D341Med (cell line): ENCODE measurements at regions not wholly inside any gene's neighbourhood (a gene's known extent, or its start where the extent isn't known, plus 50 kb on each side); places are given as distances from the start of the nearest gene placed in this dataset.

Experiments used
- DNase-seq: peaks from one replicate; pipeline ENCODE4 v3.0.0; 2012; ENCODE audit warnings: low spot score

DNA sequence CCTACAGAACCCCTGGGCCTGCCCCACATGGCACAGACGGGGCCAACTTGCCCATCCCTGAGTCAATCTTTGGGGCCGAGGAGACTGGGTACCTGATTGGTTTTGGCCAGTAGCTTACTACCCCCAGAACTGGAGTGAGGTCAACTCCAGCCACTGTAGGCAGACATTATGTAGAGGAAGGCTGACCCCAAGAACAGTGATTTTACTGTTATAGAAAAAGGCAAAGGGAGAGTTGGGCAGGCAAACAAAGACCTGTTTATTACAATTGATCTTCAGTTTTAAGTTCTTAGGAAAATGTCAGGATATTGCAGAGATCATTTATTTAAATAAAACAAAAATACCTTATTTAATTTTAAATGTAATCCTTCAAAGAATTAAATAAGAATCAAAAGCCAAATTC lies 653.8 kb downstream of the NPHP4 start:
- no peak for DNase-seq

DNA sequence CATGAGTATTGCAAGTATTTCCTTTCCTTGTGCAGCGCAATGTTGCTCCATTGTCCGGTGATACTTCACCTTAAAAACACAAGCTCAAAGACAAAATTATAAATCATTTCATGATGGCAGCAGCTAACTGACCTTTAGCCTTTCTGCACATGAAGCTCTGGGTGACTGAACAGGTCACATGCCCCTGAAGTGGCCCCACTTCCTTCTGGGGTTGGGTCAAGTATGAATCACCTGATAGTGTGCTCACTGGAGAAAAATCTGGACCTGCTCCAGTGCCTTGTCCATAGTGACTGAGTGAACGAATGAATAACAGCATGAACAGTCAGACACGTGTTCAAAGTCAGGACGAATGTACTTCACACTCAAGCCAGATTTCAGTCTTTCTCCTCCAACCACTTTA lies 658.9 kb downstream of the NPHP4 start:
- DNase-seq = no peak

DNA sequence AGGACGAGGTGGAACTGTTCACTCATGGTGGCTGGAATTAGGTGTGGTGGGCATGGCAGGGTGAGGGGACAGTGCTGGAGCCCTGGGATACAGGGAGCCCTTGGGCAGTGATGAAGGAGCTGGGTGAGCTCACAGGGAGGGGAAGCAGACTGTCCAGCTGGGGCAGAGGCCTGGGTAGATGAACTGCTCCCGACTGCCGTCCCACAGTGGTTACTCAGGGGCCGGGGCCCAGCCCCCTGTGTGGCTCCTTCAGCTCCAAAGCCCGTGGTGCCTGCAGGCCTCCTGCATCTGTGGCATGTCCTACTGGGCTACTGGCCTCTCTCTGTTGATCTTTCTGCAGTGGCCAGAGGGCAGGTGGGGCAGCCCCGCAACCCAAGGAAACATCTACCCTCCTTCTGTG lies 661.1 kb downstream of the NPHP4 start:
- DNase-seq = no peak

DNA sequence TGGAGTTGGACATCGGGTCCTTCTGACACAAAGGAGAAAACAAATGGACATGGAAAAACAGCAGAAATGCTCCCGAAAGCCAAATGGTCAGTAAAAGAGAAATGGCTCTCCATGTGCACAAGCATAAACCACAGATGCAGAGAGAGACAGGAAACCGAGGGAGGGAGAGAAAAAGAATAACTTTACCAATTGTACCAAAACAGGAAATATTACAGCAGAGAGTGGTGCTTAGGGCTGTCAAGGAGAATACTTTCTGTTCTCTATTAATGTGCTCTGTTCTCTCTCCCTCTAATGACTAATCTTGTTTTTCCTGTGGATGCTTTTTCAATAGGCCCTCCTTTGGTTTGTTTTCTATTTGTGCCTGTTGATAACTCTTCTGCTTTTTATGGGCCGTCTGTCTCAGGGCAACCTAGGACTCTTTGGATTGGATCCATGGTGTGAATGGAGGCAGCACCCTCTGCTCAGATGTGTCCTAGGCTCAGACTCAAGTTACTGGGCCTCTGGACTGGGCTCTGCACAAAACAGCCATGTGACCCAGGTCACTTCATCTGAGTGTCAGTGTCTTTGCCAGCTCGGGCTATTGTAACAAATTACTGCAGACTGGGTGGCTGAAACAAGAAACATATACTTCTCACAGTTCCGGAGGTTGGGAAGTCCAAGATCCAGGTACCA lies 663.0 kb downstream of the NPHP4 start:
- no peak for DNase-seq

DNA sequence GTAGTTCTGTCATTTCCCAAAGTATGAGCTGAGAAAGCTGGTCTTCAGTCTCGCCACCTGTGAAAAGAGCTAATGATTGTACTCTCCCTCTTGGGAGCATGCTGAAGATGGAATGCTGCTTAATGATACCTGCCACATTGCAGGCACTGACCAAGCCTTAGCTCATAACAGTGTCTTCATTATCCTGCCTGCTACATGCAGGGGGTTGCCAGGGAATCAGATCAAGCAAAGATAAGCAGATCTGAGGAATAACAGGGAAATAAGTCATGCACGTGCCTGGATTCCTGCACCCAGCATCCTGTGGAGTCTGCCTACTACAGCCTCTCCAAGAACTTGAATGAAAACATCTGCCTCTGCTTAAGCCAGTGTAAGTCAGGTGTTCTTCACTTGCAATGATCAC lies 667.3 kb downstream of the NPHP4 start:
- DNase-seq = no peak

DNA sequence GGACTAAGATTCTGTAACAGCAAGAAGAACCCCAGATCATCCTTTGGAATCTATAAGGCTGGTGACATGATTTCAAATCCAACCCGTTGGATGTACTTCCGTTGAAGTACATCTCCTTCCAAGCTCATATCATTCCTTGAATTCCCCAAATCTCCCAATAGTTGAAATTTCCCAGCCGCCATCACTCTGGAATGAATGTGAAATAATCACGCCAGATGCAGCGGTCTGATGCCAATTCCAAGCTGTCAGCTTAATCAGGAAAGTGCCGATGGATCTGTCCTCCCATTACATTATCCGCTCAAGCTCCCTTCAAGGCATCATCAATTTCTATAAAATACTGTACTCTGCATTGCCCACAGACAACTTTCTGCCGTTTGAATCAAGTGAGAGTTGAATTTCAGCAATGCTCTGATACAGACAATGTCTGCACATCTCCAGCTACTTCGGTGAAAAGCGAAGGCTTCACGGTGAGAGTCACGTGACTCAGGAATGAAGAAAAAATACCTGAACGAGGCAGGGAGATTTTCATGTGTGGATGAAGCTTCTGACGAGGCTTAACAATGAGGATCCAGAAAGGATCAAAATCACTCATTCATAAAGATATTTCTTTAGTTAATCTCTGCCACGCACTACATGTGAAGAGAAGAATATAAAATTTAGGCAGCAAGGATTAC lies 663.9 kb downstream of the AJAP1 start:
- DNase-seq = no peak

DNA sequence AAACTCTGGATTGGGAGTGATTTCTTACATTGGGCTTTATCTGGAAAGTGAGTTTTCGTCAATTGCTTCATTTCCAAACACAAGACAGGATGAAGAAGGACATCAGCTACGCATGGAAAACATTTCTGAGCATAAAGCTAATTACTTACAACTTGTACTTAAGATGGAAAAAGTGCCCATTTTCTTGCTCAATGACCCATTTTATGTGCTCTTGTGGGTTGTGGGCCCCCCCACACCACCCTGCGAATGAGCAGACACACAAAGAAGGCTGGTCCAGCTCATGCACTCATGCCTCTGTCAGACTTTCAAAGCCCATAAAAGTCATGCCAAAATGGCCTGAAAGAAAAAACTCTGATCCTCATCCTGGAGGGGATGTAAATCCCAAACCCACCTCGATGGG lies 663.0 kb downstream of the AJAP1 start:
- DNase-seq = no peak

DNA sequence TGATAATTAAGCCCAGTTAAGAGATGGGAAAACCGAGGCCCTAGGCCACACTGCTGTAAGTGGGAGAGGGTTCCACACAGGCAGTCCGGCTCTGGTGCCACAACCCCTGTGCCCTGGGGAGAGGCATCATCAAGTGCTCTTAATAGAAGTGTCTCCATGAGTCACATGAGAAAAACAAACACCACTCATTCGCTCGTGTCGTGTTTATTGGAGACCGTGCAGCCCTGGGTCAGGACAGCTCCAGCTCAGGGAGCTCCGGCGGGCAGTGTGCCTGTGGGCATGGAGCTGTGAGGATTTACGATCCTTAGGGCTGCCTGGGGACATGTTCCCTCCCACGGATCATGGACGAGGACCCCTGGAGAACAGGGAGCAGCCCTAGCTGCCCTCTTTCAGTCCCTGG lies 658.5 kb downstream of the AJAP1 start:
- DNase-seq = no peak

DNA sequence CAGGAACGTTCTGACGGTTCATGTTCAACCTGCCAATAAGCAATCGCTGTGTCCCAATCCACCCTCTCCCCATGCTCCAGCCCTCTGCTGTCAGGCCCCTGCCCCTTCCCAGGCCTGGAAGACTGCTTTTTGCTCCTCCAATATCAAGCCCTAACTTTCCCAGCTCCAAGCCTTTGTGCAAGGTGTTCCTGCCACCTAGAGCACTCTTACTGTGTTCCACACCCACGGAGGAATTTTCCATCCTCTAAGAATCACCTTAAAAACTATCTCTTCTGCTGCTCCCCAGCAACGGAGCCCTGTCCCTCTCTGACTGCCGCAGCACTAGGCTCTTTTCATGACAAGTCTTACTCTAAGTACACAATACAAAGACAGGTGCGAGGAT lies 657.9 kb downstream of the AJAP1 start:
- DNase-seq = no peak

DNA sequence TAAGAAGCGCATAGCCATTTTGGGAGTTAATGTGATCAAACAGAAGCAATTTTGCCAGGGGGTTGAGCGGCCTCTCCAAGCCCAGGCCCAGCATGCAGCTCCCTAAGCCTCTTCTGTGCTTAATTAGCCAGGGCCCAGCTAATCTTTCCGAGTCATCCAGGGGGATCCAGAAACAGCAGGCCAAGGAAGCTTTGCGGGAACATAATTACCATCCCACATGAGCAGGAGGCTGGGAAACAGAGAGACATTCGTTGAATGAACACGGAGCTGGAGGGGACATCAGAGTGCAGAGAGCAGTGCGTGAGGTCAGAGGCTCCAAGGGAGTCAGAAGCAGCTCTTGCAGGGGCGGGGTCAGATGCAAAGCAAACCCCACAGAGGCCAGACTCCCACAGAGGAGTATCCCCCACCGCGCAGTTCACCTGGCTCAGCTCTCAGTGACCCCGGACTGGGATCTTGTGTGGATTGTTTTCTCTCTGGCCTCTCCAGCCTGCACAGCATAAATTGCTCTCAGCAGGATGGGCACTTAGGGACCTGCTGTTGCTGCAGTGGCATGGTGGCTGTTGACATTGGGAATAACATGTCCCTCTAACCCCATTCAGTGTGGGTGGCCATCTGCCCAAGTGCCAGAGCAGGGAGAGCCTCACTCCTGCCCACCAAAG lies 657.4 kb downstream of the AJAP1 start:
- peak; percentile 83 for DNase-seq

DNA sequence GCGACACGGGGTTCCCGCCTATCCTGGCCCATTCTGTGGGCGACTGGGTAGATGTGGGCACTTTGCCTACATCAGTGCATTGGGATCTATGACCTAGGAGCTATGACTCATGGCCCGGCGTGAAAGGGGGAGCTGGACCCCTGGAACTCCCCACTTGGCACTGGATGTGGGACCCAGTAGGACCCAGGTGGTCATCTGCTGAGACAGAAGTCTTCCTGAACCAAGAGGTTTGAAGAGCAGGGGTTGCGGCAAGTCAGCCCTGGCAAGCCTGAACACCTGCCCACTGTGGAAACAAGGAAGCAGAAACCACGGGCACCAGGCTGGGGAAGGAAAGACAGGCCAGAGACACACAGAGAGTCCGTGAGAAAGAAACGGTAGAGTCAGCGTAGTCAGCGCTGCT lies 656.7 kb downstream of the AJAP1 start:
- DNase-seq = no peak

DNA sequence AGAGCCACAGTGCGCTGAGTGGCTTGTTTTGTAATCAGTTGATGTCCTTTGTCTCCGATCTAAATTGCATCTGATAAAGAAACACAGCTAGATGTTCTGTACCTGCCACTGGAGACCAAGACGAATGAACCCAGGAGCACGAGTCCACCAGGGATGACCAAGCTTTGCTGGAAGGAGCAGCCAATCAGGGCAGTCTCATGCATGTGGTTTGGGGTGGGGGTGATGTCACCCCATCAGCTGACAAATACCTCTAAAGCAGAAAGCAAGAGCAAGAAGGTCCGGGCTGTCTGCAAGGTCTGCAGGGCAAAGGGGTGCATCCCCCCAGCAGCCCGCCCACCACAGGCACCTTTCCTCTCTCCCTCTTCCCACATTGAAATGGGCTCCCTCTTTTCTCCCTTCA lies 653.8 kb downstream of the AJAP1 start:
- DNase-seq = no peak

DNA sequence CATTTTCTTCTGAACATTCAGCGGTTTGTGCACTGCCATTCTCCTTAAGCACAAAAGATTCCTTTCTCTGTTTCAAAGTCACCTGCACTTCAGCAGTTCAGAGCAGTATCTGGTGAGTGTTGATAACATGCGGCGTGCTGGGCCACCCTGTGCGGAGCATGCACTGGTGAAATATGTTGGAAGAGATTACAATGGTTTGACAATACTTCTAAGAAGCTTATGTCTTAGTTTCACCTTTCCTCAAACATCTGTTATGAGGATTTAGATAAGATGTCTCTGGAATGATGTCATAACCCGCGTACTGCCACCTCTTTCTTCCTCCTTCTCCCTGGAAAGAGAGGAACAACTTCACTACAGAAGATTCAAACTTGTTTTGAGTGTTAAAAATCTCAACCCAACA lies 650.3 kb downstream of the AJAP1 start:
- peak; percentile 58 for DNase-seq

DNA sequence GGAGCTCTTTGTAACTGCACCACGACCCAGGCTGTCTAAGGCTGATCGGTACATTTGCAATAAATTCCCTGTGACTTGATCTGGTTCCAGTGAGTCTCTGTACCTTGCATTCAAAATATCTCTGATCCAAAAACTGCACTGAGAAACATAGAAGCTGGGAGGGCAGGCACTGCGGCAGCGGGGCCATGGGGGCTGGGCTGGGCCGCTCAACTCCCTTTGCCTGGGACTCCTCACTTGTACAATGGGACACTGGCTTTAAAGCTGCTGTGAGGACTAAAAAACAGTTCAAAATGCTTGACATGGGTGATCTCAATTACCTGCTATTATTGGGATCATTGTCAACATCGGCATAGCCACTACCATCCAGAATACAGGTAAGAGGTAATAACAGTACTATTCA lies 644.0 kb downstream of the AJAP1 start:
- DNase-seq = no peak

DNA sequence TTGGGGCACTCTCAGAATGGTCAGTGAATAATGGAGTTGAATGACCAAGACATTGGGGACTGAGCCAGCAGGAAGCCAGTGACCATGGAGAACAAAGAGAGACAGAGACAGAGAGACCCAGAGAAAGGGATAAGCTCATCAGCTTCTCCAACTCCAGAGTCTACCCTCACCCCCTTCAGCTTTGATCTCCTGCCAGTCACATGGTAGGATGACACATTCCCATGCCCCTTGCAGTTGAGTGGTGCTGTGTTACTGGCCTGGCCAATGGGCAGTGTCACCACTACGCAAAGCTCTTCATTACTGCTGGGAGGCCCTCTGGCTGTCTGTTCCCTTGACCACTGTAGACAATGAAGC lies 643.5 kb downstream of the AJAP1 start:
- DNase-seq = no peak

DNA sequence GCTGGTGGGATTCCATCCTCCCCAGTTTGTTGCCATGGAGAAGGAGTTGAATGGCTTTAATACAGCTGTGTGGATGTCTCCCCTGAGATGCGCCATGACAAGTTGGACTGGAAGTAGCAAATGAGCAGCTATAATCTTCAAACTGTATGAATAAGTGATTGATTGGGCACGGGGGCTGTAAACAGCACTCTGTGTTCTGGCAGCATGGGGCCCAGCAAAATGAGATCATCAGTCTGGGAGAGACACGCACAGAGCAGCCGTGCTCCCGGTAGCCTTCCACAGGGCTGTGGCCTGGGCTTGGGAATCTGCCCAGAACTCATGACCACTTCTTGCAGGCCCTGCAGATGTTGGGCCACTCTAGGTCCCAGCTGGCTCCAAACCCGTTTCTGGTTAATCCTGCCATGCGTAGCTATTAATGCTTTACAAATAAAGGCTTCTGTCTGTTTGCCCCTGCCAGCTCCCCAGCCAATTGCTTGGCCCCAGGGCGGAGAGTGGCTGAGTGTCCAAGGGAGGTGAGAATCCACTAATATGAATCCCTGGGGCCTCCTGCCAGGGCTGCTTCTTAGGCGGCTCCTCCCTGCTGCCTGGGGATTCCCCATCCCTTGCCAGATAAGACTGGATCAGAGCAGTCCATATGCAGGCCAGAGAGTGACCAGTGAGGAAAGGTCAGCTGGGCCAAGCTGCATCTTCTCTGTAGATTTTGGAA lies 642.9 kb downstream of the AJAP1 start:
- peak; percentile 36 for DNase-seq

DNA sequence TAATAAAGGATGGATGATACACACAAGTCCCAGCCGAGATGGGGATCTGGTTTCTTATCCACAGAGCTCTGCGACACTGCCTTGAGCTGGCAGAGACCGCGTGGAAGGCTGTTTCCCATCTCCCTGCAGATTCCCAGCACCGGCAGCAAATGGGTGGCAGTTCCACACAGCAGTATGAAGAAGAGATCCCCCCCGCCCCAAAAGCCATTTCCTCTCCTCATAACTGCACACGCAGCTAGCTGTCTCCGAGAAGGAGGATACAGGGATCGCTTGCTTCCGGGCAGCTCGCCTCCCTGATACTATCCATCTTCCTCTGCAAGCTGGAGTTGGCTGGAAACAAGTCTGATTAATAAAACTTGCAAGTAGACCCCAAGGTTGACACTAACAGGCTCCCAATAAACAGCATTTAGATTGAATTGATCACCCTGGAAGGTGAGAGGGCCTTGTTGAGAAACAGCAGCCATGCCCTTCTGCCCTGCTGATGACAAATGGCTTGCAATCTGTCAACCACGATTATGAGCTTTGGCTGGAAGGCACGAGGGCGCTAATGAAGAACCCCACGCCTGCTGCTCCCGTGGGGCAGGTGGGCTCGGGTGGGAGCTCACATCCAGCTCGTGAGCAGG lies 642.3 kb downstream of the AJAP1 start:
- DNase-seq = peak; percentile 44

DNA sequence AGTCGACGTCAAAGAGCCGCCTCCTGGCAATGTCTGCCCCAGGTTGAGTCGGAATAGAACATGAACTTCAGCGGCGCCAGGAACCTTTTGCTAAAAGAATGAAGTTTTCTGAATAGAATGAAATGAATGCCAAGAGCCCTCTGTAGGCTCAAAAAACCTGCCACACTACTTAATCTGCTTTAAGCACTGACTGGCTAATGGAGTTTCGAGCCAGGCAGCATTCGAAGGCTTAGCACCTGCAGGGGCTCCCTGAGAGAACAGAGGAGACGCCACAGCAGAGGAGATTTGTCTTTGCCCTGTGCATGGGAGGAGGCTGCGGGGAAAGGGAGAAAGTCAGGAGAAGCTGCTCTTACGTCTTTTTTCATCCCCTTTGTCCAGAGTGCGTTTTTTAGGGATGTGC lies 641.7 kb downstream of the AJAP1 start:
- peak; percentile 77 for DNase-seq

DNA sequence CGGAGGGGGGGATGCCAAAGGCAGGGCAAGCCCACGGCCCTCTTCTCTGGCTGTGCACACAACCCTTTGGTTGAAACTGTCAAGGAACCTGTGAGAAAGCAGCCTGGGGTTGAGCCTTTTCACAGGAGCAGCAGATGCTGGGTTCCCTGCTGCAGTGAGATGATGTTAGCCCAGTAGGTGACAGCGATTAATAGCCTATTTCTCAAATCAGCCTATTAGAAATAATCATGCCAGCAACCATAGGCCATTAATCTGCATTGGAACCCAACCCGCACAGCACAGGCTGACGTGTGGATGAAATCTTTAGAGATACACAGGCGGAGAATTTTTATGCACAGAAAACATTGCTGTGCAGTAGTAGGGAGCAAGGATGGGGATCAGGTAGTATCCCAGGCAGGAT lies 637.5 kb downstream of the AJAP1 start:
- DNase-seq = no peak

DNA sequence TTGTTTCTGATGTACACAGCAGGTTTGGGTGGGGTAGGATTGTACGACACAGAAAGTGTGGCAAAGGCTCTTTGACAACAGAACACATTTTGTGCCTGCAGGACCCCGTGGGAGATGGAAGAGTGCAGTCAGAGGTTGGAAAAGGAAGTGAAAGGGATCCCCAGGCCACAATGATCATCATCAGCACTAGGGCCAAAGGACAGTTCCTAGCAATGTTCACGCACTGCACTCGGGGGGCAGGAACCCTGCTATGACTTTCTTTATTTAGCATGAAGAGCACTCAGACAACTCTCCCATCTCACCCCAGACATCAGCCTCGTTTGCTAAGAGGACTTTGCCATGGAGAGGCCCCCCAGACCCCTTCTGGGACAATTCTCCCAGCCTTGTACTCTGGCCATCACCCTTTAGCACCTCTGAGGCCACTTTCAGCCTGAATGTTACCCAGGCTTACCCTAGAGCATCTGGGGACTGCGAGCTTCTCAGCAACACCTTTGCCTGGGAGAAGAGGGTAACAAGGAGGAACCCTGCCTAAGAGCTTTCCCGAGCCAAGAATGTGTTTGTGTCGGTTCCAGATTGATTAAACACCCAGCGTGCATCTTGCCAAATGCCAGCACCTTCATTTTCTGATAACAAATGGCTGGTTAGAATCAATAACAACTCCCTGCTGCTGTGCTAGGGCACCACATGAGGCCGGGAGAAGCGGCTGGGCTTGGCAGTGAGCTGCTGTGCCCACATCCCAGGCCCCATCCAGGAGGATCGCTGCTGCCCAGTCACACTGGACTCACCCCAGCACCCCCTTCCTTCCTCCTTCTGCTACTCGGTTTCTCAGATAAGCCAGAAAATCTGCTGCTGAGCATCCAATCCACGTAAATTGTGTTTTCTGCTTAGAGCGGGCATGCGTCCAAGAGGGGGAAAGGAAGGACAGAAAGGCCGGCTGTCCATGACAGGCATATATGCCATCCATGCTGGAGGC lies 633.1 kb downstream of the AJAP1 start:
- no peak for DNase-seq

DNA sequence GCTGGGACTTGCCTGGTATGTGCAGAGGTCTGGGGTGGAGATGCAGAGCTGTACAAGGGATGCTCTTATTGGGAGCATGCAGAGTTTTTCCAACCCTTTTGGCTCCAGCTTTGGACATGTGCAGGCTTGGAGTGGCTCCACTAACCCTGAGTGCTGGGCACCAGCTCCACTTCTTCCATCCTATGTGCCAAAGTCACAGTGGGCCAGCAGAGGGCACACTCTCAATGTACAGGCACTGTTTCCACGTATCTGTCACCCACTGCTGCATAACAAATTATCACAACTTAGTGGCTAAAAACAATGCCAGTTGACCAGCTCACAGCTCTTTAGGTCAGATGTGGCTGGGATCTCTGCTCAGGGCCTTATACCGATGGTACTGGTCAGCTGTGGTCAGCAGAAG lies 631.8 kb downstream of the AJAP1 start:
- no peak for DNase-seq

DNA sequence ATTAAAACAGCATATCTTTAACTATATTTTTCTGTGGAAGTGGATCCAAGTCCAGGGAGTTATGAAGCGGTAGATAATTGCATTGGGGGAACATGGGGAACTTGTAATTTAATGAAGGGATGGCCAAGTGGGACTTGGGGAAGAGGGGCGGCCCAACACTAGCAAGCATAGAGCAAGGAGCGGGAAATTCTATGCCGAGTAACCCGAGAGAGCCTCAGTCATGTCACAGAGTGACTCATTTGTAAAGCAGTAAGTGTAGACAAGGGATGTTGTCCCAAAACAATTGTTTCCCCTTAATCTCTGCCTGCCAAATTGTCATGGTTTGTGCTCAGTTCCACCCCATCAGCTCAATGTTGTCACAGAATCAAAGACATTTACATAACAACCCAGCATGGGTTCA lies 620.1 kb downstream of the AJAP1 start:
- DNase-seq = no peak
